Liver (tissue), 8 donors: ENCODE measurements at regions not wholly inside any gene's neighbourhood (a gene's known extent, or its start where the extent isn't known, plus 50 kb on each side); places are given as distances from the start of the nearest gene placed in this dataset.

Source experiments
- DNase-seq: peaks from one replicate; pipeline ENCODE4 v3.0.0-alpha.2; 2017; ENCODE audit warnings: low spot score
- H3K27ac ChIP-seq, 2 donors: one replicate each; pipeline ENCODE4 v1.7.0; 2013; ENCODE audit warnings: inconsistent platforms in 2 of 2, low read length in 2 of 2, control low read depth in 1 of 2, low read depth in 1 of 2, mild to moderate bottlenecking in 1 of 2
- H3K27me3 ChIP-seq, 4 donors: one replicate each; pipeline versions ENCODE4 v1.6.1 to v1.7.0; 2013; ENCODE audit warnings: low read length in 3 of 4, inconsistent platforms in 1 of 4, mild to moderate bottlenecking in 1 of 4, moderate library complexity in 1 of 4; ENCODE audit not compliant: control insufficient read depth in 4 of 4, insufficient read depth in 4 of 4
- H3K36me3 ChIP-seq, 4 donors: one replicate each; pipeline versions ENCODE4 v1.6.1 to v1.7.0; 2013; ENCODE audit warnings: low read length in 3 of 4, mild to moderate bottlenecking in 3 of 4, low read depth in 1 of 4, moderate library complexity in 1 of 4; ENCODE audit not compliant: control insufficient read depth in 4 of 4, insufficient read depth in 3 of 4
- H3K4me1 ChIP-seq, 4 donors: one replicate each; pipeline versions ENCODE4 v1.6.1 to v1.7.0; 2013; ENCODE audit warnings: low read length in 3 of 4, mild to moderate bottlenecking in 3 of 4, moderate library complexity in 1 of 4; ENCODE audit not compliant: control insufficient read depth in 4 of 4, insufficient read depth in 4 of 4
- H3K4me3 ChIP-seq, 3 donors: one replicate each; pipeline versions ENCODE4 v1.6.1 to v1.7.0; 2013; ENCODE audit warnings: low read length in 3 of 3, control low read depth in 1 of 3, low read depth in 1 of 3, mild to moderate bottlenecking in 1 of 3
- H3K9ac ChIP-seq, 2 donors: one replicate each; pipeline ENCODE4 v1.7.0; 2013; ENCODE audit warnings: low read length in 2 of 2, mild to moderate bottlenecking in 2 of 2, moderate library complexity in 2 of 2, control low read depth in 1 of 2, low read depth in 1 of 2
- H3K9me3 ChIP-seq, 4 donors: one replicate each; pipeline versions ENCODE4 v1.6.1 to v1.7.0; 2013; ENCODE audit warnings: low read length in 3 of 4; ENCODE audit not compliant: control insufficient read depth in 4 of 4
- EGR1 ChIP-seq, 2 donors: IDR thresholded peaks; 2 replicates each; pipeline ENCODE4 v1.6.1; 2016 to 2018; ENCODE audit warnings: antibody characterized with exemption in 2 of 2, low read depth in 2 of 2
- FOXA1 ChIP-seq: IDR thresholded peaks from 2 replicates; pipeline ENCODE4 v1.6.1; 2016; ENCODE audit warnings: antibody characterized with exemption
- FOXA2 ChIP-seq: IDR thresholded peaks from 2 replicates; pipeline ENCODE4 v1.6.1; 2016; ENCODE audit warnings: antibody characterized with exemption
- GABPA ChIP-seq, 2 donors: IDR thresholded peaks in 1 of 2; conservative IDR thresholded peaks in 1 of 2; 2 replicates each; pipeline ENCODE4 v1.6.1; 2016; ENCODE audit warnings: antibody characterized with exemption in 2 of 2, mild to moderate bottlenecking in 1 of 2, moderate library complexity in 1 of 2
- HNF4A ChIP-seq, 2 donors: conservative IDR thresholded peaks; 2 replicates each; pipeline ENCODE4 v1.6.1; 2016; ENCODE audit warnings: antibody characterized with exemption in 2 of 2, mild to moderate bottlenecking in 2 of 2
- HNF4G ChIP-seq: IDR thresholded peaks from 2 replicates; pipeline ENCODE4 v1.6.1; 2016; ENCODE audit warnings: antibody characterized with exemption
- JUND ChIP-seq, 2 donors: IDR thresholded peaks; 2 replicates each; pipeline ENCODE4 v1.6.1; 2016; ENCODE audit warnings: antibody characterized with exemption in 2 of 2
- NR2F2 ChIP-seq: IDR thresholded peaks from 2 replicates; pipeline ENCODE4 v1.6.1; 2016; ENCODE audit warnings: antibody characterized with exemption
- RAD21 ChIP-seq, 2 donors: IDR thresholded peaks; 2 replicates each; pipeline ENCODE4 v1.6.1; 2016; ENCODE audit warnings: antibody characterized with exemption in 2 of 2, mild to moderate bottlenecking in 2 of 2
- RXRA ChIP-seq, 2 donors: IDR thresholded peaks; 2 replicates each; pipeline ENCODE4 v1.6.1; 2017 to 2018; ENCODE audit warnings: antibody characterized with exemption in 2 of 2, mild to moderate bottlenecking in 1 of 2
- SP1 ChIP-seq: IDR thresholded peaks from 2 replicates; pipeline ENCODE4 v1.6.1; 2018; ENCODE audit warnings: antibody characterized with exemption, mild to moderate bottlenecking
- TAF1 ChIP-seq: conservative IDR thresholded peaks from 2 replicates; pipeline ENCODE4 v1.6.1; 2016; ENCODE audit warnings: antibody characterized with exemption, mild to moderate bottlenecking
- YY1 ChIP-seq: IDR thresholded peaks from 2 replicates; pipeline ENCODE4 v1.6.1; 2016; ENCODE audit warnings: antibody characterized with exemption, mild to moderate bottlenecking
- WGBS: extraction: QIAGEN DNeasy Blood & Tissue Kit; methylation state at CpG from one replicate; pipeline ENCODE4 v1.1.7; 2013; 5-methylcytosine and 5-hydroxymethylcytosine counted together
- TF ChIP-seq, protein P1 (sequence below): IDR thresholded peaks from 2 replicates; pipeline ENCODE4 v1.6.1; 2016; ENCODE audit warnings: antibody characterized with exemption
- TF ChIP-seq, protein P2 (sequence below): fragments of 150-350 bp; IDR thresholded peaks from 2 replicates; pipeline ENCODE4 v1.5.1; 2017; ENCODE audit warnings: improper control_type of control experiment, low read depth, low read length; ENCODE audit not compliant: missing input control
- TF ChIP-seq, protein P3 (sequence below): IDR thresholded peaks from 2 replicates; pipeline ENCODE4 v1.6.1; 2016; ENCODE audit warnings: antibody characterized with exemption
- TF ChIP-seq, protein P4 (sequence below): IDR thresholded peaks from 2 replicates; pipeline ENCODE4 v1.6.1; 2016; ENCODE audit warnings: antibody characterized with exemption
- TF ChIP-seq, protein P5 (sequence below): IDR thresholded peaks from 2 replicates; pipeline ENCODE4 v1.6.1; 2016; ENCODE audit warnings: antibody characterized with exemption, mild to moderate bottlenecking
- donor health status: healthy.
- donor health status: healthy.
- donor health status: healthy.
- donor health status: healthy.
- donor health status: healthy.

DNA sequence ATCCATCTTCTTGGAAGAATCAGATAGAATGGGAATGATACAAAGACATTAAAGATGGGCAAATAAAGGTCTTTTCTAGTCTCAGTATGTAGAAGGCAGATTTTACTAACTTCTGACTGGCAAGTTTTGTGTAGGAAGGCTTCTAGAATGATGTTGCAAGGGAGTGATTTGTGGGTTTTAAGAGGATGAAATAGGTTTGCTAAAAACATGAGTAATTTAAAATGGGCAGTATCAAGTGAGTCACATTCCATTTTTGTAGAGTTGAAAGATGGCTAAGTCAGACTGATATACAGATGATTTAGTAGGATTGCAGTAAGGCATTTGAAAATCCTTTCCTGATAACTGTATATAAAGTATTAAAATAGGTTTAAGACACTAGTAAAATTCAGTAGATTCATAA, 777.4 kb downstream of the SORCS1 start:
- no peak overlapping the region for H3K27ac ChIP-seq
- H3K36me3 ChIP-seq: no peaks in the 10 kb centered on the region
- no peak overlapping the region for H3K4me3 ChIP-seq
- no peaks in the 10 kb centered on the region for H3K4me1 ChIP-seq
- peaks cover 0 to 3% (median 0%) of the 10 kb centered on the region in 4 donors for H3K27me3 ChIP-seq
- no peaks in the 10 kb centered on the region for H3K9me3 ChIP-seq
- H3K9ac ChIP-seq: no peak overlapping the region
- DNase-seq: no peak
- TF ChIP-seq, protein P1, sequence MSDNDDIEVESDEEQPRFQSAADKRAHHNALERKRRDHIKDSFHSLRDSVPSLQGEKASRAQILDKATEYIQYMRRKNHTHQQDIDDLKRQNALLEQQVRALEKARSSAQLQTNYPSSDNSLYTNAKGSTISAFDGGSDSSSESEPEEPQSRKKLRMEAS: no peak
- TF ChIP-seq, protein P2, sequence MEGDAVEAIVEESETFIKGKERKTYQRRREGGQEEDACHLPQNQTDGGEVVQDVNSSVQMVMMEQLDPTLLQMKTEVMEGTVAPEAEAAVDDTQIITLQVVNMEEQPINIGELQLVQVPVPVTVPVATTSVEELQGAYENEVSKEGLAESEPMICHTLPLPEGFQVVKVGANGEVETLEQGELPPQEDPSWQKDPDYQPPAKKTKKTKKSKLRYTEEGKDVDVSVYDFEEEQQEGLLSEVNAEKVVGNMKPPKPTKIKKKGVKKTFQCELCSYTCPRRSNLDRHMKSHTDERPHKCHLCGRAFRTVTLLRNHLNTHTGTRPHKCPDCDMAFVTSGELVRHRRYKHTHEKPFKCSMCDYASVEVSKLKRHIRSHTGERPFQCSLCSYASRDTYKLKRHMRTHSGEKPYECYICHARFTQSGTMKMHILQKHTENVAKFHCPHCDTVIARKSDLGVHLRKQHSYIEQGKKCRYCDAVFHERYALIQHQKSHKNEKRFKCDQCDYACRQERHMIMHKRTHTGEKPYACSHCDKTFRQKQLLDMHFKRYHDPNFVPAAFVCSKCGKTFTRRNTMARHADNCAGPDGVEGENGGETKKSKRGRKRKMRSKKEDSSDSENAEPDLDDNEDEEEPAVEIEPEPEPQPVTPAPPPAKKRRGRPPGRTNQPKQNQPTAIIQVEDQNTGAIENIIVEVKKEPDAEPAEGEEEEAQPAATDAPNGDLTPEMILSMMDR: no peak
- no peak for TF ChIP-seq HNF4A (conservative IDR thresholded peaks at IDR 0.05)
- TF ChIP-seq TAF1: no peak
- no peak for TF ChIP-seq JUND (IDR thresholded peaks at IDR 0.05)
- TF ChIP-seq FOXA2: no peak
- no peak for TF ChIP-seq YY1
- TF ChIP-seq NR2F2: no peak
- no peak for TF ChIP-seq RXRA (IDR thresholded peaks at IDR 0.05)
- no peak for TF ChIP-seq SP1
- no peak for TF ChIP-seq HNF4G
- TF ChIP-seq EGR1 (IDR thresholded peaks at IDR 0.05; ENCODE audit: low read depth in 2 of 2): no peak

DNA sequence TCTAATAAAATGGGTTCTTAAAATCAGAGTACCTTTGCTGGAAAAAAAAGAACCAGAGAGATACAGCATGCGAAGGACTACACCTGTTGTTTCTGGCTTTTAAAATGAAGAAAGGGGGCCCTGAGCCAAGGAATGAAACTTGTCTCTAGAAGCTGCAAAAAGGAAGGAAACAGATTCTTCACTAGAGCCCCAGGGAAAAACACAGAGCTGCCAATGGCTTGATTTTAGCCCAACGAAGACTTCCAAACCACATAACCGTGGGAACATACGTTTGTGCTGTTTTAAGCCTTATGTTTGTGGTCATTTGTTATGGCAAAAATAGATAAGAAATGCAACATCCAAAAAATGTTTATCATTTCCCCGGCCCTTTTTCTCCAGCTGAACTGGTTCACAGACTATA, 780.0 kb downstream of the SORCS1 start:
- WGBS: 62% methylated on average over 5 of the region's 5 CpGs
- no peak for DNase-seq
- H3K27ac ChIP-seq: no peak overlapping the region
- no peaks in the 10 kb centered on the region for H3K9me3 ChIP-seq
- no peak overlapping the region for H3K4me3 ChIP-seq
- H3K27me3 ChIP-seq: peaks cover 0 to 2% (median 0%) of the 10 kb centered on the region in 4 donors
- TF ChIP-seq, protein P3, sequence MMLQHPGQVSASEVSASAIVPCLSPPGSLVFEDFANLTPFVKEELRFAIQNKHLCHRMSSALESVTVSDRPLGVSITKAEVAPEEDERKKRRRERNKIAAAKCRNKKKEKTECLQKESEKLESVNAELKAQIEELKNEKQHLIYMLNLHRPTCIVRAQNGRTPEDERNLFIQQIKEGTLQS: no peak
- TF ChIP-seq RXRA (IDR thresholded peaks at IDR 0.05) (no peak), TAF1 (no peak), HNF4G (no peak), HNF4A (conservative IDR thresholded peaks at IDR 0.05) (no peak), SP1 (no peak), NR2F2 (no peak), FOXA2 (no peak), GABPA (IDR thresholded peaks at IDR 0.05 in 1 of 2, conservative IDR thresholded peaks at IDR 0.05 in 1 of 2) (no peak), RAD21 (IDR thresholded peaks at IDR 0.05) (no peak), FOXA1 (no peak), JUND (IDR thresholded peaks at IDR 0.05) (no peak), EGR1 (IDR thresholded peaks at IDR 0.05; ENCODE audit: low read depth in 2 of 2) (no peak), YY1 (no peak)
- TF ChIP-seq, protein P2: no peak
- TF ChIP-seq, protein P4, sequence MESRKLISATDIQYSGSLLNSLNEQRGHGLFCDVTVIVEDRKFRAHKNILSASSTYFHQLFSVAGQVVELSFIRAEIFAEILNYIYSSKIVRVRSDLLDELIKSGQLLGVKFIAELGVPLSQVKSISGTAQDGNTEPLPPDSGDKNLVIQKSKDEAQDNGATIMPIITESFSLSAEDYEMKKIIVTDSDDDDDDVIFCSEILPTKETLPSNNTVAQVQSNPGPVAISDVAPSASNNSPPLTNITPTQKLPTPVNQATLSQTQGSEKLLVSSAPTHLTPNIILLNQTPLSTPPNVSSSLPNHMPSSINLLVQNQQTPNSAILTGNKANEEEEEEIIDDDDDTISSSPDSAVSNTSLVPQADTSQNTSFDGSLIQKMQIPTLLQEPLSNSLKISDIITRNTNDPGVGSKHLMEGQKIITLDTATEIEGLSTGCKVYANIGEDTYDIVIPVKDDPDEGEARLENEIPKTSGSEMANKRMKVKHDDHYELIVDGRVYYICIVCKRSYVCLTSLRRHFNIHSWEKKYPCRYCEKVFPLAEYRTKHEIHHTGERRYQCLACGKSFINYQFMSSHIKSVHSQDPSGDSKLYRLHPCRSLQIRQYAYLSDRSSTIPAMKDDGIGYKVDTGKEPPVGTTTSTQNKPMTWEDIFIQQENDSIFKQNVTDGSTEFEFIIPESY: no peak
- TF ChIP-seq, protein P5, sequence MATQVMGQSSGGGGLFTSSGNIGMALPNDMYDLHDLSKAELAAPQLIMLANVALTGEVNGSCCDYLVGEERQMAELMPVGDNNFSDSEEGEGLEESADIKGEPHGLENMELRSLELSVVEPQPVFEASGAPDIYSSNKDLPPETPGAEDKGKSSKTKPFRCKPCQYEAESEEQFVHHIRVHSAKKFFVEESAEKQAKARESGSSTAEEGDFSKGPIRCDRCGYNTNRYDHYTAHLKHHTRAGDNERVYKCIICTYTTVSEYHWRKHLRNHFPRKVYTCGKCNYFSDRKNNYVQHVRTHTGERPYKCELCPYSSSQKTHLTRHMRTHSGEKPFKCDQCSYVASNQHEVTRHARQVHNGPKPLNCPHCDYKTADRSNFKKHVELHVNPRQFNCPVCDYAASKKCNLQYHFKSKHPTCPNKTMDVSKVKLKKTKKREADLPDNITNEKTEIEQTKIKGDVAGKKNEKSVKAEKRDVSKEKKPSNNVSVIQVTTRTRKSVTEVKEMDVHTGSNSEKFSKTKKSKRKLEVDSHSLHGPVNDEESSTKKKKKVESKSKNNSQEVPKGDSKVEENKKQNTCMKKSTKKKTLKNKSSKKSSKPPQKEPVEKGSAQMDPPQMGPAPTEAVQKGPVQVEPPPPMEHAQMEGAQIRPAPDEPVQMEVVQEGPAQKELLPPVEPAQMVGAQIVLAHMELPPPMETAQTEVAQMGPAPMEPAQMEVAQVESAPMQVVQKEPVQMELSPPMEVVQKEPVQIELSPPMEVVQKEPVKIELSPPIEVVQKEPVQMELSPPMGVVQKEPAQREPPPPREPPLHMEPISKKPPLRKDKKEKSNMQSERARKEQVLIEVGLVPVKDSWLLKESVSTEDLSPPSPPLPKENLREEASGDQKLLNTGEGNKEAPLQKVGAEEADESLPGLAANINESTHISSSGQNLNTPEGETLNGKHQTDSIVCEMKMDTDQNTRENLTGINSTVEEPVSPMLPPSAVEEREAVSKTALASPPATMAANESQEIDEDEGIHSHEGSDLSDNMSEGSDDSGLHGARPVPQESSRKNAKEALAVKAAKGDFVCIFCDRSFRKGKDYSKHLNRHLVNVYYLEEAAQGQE: no peak
- TF ChIP-seq, protein P1: no peak
- H3K36me3 ChIP-seq: no peaks in the 10 kb centered on the region
- H3K4me1 ChIP-seq: no peaks in the 10 kb centered on the region
- H3K9ac ChIP-seq: no peak overlapping the region
